ENCODE measurements at regions not wholly inside any gene's neighbourhood (a gene's known extent, or its start where the extent isn't known, plus 50 kb on each side); places are given as distances from the start of the nearest gene placed in this dataset.
"Not testable (repeated sequence)": the region's sequence is repeated elsewhere in the genome, so short reads cannot be mapped to it uniquely, and the experiment has no call there.

DNA sequence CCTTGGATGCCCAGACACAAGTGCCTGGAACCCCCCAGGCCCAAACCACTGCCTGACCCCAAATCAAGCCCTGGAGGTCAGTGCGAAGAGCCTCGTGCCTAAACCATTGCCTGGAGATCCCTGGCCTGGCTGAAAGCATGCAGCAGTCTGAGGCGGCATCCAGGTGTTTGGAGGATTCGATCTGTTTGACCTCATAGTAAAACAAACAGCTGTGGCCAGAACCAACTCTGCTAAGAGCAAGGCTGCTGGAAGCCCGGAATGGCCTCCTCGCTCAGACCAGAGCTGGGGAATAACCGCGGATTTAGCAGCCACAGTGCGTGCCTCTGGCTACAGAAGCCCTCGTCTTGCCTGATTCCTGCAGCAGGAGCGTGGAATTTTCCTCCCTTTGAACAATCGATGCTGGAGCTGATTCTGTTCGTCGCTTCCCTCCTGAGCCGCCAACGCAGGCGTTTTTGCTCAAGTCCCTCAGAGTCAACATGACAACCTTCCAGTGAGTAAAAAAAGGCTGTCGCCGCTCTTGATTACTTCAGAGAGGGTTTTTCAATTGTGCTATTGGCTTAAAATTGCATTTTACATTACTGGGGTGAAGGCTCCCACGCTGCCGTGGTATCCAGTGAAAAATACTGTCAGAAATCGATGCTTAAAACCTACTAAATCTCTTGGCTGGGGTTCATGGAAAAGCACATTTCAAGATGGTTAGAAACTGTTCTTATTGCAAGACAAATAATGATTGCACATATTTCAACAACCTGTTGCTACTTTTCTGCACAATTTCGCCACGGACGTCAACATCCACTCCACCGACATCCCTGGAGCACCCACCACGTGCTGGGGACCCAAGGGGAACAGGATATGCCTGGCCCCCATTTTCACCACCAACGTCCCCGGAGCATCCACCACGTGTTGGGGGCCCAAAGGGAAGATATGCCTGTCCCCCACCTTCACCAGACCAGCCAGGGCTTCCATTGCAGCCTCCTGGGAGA, 190.0 kb downstream of the OLFM1 start:
- DNase-seq (ENCODE audit: low read depth) = no peak

DNA sequence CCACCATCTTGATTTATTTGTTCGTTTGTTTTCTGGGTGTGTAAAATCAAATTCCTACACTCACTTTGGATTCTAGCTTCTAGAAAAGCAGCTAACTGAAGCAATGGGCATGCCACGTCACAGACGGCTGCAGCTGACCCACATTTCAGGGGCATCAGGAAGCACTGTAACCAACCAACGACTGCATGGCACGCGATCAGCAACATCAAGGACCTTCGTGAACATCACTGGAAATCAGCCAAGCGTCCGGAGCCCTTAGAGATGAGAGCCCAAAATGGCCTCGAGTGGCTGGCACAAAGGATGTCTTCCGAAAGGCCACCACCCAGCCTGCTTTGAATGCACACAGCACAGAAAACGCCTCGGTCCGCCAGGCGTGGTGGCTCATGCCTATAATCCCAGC, 191.1 kb downstream of the OLFM1 start:
- DNase-seq (ENCODE audit: low read depth) = no peak

DNA sequence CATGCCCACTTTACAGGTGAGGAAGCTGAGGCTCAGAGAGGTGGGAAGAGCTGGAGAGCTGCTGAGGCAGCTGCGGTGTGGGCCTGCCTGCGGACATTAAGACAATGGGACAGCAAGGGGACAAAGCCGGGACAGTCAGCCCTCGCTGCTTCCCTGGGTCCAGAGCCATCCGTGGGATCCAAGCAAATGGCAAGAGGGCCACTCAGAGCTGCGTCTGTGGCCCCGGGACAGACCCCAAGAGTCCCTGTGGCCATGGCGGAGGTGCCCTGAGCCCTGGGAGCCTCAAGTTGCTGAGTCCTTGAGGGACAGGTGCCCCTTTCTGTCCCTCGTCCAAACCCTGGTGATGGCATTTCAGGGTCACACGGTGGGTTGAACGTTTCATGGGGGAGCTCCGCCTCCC, 191.9 kb downstream of the OLFM1 start:
- DNase-seq (ENCODE audit: low read depth) = no peak

DNA sequence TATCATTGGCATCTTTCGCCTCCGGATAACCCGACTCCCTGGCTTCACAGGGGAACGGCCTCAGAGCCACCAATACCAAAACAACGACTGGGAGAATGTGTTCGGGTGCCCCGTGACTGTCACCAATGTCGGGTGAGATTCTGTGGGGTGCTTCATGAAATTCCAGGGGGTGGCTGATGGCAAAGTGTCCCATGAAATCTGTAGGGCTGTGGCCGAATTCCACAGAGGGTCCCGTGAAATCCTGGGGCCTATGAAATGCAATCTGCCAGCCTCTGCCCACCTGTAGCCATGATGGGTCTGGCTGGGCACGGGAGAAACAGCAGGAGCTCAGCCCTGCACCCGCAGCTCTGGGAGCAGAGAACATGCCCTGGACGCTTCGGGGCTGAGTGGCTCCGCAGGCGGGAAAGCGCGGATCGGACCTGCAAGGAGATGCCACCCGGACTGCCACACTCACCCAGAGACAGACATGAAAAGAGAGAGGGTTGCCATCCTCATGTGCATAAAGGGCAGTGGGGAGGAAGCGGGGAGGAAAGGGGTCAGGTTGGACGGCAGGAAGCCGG, 192.4 kb downstream of the OLFM1 start:
- no peak for DNase-seq (ENCODE audit: low read depth)

DNA sequence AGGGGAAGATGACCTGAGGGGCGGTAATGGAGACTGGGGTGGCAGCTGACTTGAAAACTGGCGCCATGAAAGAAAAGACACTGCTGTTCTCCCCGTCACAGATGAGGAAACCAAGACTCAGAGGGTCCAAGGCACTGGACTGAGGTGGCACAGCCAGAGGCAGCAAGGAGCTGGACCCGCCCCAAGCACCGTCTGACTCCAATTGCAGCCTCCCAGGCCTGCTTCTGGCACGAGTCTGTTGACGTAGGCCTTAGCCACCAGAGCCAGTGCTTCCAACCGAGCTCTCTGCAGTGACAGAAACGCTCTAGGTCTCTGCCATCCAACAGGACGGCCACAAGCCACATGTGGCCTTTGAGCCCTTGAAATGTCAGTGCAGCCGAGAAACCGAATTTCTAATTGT, 193.2 kb downstream of the OLFM1 start:
- DNase-seq (ENCODE audit: low read depth) = no peak

DNA sequence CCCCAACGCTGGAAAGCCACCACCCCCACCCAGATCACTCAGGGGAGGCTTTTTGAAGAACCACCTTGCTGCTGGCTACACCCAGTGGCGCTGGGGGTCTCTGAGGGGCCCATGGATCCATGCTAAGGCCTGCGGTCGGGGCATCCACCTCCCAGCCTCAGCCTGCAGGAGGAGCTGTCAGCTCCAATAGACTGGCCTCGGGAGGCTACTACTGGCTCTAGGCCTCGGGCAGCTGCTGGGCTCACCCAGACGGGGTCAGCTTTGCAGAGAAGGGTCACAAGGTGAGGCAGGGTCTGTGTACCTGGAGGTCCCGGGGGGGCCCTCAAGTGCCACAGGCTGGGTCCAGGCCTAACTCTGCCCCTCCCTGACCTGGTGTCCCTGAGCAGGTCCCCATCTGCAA, 193.7 kb downstream of the OLFM1 start:
- no peak for DNase-seq (ENCODE audit: low read depth)

DNA sequence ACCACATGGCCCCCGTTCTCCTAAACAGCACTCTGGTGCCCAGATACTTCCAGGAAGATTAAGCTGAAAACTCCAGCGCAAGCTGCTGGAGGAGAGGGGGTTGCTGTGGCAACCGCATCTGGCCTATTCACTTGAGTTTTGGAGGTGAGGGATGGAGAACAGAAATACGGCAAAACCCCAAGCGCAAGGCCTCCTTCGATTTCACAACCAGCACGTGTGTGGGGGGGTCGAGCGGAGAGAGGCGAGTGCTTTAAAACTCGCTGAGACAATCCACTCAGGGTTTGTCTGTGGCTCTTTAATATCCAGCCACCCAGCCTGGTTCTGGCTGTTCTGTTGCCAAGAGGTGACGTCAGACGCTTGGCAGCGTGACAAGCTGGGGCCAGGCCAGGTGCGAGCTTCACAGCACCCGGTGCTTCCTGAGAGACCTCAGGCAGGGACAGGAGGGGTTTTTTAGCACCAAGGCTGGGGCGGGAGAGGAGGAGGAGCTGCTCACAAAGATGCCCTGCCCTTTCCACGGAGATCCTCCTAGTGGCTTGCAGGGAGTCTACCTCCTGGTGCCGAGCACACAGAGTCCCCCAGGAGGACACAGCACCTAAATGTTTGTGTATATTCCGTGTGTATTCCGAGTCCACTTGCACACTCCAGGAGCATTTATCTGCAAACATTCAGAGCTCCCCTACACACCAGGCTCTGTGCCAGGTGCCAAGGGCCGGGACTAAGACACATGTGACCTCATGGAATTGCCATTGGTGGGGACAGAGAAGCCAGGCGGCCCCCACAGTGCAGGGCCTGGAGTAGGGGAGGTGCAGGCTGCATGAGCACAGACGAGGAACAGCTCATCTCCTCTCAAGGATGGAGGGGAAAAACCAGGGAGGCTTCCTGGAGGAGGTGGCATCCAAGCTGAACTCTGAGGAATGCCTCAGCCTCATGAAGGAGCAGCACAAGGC, 194.6 kb downstream of the OLFM1 start:
- DNase-seq (ENCODE audit: low read depth) = no peak

DNA sequence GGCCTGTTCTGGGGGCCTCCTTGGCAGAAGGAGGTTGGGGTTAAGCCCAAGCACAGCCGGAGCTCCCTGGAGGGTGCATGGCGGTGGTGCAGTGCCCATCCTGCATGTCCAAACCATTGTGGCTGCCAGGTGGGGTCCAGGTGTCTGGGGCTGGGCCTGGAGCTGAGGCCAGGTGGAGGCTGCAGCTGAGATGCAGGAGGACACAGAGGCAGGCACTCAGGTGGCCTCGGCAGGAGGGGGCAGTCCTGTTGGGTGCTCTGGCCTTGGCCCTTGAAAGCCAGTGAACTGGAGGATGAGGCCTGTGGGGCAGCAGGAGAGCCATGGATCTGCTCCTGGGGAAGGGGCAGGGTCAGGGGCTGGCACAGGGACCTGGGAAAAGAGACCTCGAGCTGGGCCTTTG, 195.3 kb downstream of the OLFM1 start:
- DNase-seq (ENCODE audit: low read depth) = no peak

DNA sequence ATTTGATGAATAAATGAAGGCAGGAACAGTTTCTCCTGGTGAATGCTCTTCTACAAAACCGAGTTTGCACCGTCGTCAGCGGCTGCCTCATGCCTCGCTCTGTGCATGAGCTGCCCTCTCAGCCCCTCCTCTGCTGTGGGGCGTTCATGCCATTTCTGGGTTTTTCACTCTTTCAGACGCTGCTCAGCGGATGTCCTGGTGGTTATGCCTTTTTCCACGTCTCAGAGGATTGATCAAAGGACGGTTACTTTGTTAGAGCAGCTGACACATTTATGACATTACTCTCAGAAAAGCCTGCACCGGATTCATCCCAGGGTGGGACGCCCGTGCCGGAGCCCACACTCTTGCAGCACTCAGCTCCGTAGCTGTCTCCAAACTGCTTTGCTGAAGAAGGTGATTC, 195.9 kb upstream of the PPP1R26 start:
- no peak for DNase-seq (ENCODE audit: low read depth)

DNA sequence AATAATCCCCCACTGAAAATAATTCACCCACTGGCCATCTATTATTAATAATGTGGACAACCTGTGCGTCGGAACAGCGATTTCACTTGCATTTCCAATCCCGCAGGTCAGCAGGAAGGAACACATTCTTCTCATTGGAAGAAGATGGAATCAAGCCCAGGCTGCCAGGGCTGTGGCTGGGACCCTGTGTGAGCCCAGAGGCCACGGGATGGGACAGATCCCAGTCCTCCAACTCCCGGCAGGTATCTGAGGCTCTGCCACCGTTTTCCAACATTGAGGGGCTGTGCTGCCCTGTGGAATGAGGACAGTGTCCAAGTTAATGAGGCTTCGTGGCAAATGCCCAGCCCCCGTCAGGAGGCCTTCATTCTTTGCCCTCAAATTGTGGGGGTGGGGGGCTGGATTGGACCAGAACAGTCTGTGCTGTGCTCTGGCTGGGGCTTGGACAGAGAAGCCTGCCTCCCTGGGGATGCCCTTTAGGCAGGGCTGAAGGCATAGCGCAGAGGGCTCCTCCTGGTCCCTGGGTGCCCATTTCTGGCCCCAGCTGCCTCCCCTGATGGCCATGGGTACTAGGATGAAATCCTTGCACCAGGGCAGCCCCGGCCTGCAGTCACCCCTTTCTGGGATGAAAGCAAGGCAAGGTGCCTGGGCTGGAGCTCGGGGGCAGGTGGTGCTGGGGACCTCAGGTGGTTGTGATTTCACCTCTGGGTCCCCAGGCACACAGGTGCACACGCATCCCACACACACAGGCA, 195.0 kb upstream of the PPP1R26 start:
- DNase-seq (ENCODE audit: low read depth) = no peak

DNA sequence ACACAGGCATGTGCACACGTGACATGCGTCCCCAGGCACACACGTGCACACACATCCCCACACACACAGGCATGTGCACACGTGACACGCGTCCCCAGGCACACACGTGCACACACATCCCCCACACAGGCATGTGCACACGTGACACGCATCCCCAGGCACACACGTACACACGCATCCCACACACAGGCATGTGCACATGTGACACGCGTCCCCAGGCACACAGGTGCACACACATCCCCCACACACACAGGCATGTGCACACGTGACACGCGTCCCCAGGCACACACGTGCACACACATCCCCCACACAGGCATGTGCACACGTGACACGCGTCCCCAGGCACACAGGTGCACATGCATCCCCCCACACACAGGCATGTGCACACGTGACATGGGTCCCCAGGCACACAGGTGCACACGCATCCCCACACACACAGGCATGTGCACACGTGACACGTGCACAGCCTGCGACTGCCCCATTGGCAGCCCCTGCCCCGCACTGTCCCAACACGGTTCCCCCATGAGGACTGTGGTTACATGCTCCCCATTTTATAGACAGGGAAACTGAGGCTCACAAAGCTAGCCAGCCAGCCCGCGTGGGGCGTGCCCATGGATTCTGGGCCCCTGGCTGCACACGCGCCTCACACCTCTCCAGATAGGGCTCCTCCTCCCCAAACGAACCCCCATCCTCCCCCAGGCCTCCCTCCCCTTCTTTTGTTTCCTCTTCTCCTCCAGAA, 193.2 kb upstream of the PPP1R26 start:
- DNase-seq (ENCODE audit: low read depth) = not testable (repeated sequence)

DNA sequence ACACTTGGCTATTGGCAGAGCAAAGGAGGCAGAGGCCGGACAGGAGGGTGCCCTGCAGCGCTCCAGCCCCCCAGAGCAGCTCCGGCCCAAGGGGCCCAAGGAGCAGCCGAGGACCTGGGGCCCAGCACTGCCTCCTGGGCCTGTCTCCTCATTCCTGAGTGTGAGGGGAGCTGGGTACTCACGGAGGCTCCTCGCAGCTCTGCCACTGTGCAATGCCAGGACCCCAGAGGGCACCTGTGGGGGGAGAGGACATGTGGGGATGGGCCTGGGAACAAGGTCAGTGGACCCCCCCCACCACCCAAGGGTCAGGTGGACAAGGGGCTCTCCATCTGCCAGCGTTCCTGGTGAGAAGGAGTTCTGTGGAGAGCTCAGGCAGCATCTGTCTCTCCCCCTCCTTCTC, 192.6 kb upstream of the PPP1R26 start:
- no peak for DNase-seq (ENCODE audit: low read depth)

DNA sequence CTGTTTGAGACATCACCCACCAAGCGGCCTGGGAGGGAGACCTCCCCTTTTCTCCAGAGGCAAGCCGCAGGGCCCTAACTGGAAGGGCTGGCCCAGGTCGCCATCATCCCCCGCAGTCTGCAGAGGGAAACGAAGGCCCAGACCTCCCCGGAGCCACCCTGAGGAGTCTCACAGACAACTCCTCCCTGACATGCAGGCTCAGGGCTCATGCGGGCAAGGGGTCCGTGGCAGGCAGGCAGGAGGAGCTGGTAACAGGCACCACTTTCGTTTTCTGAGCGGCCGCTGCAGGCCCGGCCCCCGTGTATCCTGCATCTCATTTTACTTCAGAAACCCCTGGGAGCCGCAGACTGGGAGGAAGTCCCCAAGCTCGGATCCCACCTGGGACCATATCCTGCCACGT, 192.0 kb upstream of the PPP1R26 start:
- DNase-seq (ENCODE audit: low read depth) = no peak

DNA sequence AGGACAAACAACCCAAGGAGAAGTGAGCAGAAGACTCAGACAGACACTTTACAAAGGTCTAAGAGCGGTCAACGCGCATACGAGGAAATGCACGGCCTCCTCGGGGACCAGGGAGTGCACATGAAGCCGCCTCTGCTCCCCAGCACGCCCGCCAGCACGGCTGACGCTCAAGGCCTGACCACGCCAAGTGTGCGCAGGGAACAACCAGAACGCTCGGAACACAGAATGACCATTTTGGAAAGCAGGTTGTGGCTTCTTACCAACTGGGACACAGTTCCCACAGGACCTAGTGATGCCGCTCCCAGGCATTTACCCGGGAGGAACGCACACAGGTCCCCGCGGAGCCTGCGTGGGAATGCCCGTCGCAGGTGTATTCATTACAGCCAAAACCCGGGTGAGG, 191.5 kb upstream of the PPP1R26 start:
- no peak for DNase-seq (ENCODE audit: low read depth)

DNA sequence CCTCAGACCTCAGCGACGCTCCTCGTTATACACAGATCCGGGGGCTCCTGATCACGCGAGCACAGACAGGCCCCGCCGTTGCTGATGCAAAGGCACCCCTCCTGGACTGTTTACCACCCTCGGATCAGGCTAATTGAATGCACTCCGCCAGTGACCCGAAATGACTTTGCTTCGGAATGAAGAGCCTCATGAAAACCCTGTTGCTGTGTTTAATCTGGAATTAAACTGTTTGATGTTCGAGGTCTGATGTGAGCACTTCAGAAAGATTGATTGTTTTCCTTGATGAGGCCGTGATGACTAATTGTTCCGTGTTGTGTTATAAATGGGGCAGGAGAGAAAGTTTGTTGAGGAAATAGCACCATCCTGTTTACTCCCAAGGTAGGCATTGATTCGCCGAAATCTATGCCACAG, 190.5 kb upstream of the PPP1R26 start:
- DNase-seq (ENCODE audit: low read depth) = no peak

DNA sequence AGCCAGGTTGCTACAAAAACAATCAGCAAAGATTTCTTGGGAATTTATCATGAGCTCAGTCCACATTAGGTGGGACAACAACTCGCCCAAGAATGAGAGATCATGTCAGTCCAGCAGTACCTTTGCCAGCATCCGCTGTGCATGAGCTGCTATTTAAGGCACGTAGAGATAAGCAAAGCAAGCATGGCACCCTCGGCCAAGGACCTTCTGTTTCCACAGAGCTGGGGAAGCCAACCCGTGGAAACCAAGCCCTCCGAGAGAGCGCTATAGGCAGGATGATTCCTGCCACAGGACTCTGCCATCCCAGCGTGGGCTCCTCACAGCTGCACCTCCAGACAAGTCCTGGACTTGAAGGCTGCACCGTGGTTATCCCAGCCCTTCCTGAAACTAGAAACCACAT, 189.5 kb upstream of the PPP1R26 start:
- no peak for DNase-seq (ENCODE audit: low read depth)

DNA sequence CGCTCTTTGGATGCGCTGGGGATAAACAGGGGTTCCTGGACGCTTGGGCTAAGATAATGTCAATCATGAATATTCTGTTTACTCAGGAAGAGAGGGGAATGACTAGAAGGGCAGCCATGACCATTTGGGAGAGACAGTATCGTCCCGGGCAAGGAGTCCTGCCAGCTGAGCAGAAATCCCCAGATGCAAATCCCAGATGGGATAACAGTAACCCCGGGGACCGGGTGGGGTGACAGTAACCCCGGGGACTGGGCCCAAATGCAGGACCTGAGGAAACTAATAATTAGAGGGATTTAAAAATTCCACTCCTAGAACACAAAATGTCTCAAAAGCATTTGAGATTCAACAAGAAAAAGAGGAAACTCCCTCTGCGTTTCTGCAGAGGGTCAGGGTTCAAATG, 189.0 kb upstream of the PPP1R26 start:
- no peak for DNase-seq (ENCODE audit: low read depth)

DNA sequence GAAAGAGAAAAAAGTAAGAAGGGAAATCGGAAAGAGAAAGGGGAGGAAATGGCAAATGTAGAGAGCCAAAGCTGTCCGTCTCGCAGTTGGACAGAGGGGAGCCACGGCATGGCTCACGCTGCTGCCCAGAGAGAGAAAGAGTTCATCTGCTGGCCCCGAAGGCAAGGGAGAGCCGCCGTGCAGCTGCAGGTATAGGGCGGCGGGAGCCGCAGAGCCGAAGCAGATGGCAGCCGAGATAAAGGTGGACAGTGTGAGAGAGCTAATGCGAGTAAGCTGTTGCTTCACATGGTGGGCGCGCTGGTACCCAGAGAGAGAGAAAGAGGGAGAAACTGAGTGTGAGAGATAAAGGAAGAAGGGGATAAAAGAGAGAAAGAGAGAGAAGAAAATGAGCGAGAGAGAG, 188.4 kb upstream of the PPP1R26 start:
- DNase-seq (ENCODE audit: low read depth) = no peak

DNA sequence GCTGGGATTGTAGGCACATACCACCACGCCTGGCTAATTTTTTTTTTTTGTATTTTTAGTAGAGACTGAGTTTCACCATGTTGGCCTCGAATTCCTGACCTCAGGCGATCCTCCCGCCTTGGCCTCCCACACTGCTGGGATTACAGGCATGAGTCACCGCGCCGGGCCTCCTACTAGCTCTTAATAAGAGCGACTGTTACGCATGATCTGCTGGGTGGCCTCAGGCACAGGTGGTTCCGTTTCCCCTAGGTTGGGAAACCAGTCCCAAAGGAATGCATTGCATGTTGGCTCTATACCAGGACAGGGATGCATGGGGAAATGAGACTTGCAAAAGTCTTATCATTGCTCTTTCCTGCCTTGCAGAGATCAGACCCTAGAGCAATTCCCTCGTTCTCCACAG, 184.7 kb upstream of the PPP1R26 start:
- DNase-seq (ENCODE audit: low read depth) = no peak

DNA sequence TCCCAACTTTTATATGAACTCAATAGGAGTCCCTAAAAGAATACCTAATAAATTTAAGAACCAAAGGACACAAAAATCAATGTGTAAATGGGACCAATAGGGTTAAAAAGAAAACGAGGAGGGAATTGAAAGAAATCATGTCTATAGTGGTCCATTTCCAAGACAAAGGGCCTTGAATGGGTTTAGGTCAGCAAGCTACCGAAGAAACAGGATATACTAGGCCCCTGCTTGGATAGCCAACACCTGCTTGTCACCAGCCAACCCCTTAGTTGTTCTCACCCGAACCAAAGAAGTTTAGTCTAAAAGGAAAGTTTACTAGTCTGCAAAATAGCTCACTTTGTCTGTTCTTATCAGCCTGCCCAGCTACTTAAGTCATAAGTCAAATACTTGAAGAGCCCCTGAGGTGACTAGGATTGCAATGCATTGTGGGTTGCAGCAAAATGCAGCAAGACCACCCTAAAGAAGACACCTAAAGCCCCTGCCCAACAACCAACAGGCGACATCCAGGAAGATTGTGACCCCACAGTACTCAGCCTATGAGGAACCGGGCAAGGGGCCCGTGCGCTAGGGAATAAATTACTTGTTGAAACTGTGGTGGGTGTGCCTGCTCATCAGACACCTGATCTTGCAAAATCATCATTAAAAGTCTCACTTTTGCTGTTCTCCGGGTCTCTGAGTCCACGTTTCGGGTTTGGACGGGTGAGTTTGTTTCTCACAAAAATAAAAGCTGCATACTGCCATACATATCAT, 183.9 kb upstream of the PPP1R26 start:
- DNase-seq (ENCODE audit: low read depth) = no peak

Data from HS-5 (cell line).